NCI-H345 (cell line): ENCODE measurements at regions not wholly inside any gene's neighbourhood (a gene's known extent, or its start where the extent isn't known, plus 50 kb on each side); places are given as distances from the start of the nearest gene placed in this dataset.
A peak's percentile ranks its signal among the peaks of the same experiment; 100 is the strongest.
"Not testable (repeated sequence)": the region's sequence is repeated elsewhere in the genome, so short reads cannot be mapped to it uniquely, and the experiment has no call there.

Experiments used
- DNase-seq: peaks from one replicate; lab custom pipeline; 2025; lab: John Stamatoyannopoulos, UW

DNA sequence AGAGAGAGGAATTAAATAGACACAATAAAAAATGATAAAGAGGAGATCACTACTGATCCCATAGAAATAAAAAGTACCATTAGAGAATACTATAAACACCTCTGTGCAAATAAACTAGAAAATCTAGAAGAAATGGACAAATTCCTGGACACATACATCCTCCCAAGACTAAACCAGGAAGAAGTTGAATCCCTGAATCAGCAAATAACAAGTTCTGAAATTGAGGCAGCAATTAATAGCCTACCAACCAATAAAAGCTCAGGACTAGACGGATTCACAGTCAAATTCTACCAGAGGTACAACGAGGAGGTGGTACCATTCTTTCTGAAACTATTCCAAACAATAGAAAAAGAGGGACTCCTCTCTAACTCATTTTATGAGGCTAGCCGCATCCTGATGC is 862.7 kb upstream of the NRXN1 start:
- not testable (repeated sequence) for DNase-seq

DNA sequence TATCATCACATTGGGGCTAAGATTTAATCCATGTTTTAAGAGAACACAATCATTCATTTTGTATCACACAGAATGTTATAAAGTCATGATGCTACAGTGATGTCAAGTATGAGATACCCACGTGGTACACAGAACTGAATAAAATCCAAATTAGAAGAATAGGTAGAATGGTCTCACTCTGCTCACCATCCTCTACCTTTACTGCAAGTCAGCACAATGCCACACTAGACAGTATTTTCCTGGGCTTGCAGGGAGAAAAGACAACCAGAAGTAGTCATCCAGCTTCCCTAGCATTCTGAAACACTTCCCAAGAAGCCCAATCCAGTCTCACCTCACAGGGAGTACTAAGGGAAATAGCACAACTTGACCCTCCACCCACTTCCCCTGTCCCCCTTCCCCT is 856.2 kb upstream of the NRXN1 start:
- DNase-seq = no peak

DNA sequence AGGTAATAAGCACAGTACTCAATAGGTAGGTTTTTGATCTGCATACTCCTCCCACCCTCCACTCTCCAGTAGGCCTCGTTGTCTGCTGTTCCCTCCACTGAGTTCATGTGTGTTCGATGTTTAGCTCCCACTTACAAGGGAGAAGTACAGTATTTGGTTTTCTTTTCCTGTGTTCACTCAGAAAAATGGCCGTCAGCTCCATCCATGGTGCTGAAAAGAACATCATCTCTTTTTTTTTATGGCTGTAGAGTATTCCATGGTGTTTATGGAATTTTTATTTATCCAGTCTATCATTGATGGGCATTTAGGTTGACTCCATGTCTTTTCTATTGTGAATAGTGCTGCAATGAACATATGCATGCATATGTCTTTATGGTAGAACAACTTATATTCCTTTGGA is 849.7 kb upstream of the NRXN1 start:
- DNase-seq = no peak

DNA sequence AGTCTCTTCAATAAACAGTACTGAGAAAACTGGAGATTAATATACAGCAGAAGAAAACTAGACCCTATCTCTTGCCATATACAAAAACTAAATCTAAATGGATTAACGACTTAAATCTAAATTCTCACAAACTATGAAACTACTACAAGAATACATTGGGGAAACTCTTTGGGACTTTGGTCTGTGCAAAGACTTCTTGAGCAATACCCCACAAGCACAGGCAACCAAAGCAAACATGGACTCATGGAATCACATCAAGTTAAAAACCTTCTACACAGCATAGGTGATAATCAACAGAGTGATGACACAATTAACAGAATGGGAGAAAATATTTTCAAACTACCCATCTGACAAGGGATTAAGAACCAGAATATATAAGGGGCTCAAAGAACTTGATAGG is 848.2 kb upstream of the NRXN1 start:
- no peak for DNase-seq

DNA sequence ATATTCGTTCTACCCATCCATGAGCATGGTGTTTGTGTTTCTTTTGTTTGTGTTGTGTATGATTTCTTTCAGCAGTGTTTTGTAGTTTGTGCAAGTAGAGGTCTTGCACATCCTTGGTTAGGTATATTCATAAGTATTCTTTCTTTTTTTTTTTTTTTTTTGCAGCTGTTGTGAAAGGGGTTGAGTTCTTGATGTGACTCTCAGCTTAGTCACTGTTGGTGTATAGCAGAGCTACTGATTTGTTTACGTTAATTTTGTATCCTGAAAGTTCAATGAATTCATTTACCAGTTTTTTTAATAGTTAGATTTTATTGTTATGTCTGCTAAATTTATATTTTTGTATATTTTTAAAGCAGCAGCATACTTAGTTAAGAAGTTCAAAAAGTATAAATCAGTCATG is 834.4 kb upstream of the NRXN1 start:
- DNase-seq = no peak

DNA sequence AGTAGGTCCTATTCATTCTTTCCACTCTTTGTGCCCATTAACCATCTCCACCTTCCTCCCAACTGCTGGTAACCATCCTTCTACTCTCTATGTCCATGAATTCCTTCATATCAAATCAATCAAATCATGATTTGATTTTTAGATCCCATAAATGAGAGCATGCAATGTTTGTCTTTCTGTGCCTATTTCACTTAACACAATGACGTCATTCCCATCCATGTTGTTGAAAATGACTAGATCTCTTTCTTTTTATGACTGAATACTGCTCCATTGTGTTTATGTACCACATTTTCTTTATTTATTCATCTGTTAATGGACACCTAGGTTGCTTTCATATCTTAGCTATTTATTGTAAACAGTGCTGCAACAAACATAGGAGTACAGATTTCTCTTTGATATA is 827.3 kb upstream of the NRXN1 start:
- DNase-seq = no peak

DNA sequence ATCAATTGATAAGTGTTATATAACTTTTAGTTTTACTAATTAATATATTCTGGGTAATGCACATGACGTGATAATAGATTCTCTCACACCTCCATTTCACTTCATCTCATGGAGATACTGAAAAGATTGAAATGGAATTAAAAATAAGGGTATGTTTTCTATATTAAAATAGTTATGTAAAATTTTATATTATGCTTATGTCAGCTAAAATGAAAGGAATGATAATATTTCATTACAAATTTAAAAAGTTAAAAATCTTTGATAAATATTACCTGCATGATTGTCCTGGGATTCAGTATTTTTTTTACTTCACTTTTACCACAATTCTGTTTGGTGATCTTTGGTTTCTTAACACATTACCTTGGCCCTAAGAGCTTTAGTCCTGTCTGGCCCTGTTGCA is 823.8 kb upstream of the NRXN1 start:
- DNase-seq = no peak

DNA sequence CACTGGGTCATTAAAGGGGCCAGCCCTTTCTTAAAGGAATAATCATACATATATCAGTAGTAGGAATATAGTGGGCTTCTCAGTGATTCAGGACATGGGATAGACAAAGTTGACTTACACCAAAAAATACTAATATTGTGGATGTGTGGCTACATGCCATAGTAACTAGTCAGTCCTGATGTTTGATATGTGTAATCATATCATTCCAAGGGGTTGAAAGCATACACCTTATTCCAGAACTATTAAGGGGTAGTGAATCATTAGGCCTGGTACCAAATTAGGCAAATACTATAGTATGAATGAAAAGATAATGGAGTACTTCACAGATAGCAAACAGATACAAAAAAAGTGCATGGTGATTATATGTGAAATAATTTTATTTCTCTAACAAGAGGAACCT is 814.9 kb upstream of the NRXN1 start:
- DNase-seq = no peak

DNA sequence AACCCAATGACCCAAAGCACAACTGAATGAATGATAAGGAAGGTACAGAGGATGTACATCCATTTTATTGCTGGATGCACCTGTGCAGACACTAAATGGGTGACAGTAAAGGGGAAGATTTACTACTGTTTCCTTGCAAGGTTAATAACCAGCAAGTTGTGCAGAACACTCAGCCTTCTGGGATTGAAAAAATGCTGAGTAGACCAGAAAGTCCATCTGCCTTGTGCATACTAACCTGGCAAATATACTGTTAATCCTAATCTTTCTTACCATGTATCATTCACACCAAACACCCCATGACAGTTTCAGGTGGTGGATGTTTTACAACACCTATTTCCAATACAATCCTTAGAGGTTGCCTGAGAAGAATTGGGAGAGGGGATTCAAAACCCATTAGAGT is 814.1 kb upstream of the NRXN1 start:
- no peak for DNase-seq

DNA sequence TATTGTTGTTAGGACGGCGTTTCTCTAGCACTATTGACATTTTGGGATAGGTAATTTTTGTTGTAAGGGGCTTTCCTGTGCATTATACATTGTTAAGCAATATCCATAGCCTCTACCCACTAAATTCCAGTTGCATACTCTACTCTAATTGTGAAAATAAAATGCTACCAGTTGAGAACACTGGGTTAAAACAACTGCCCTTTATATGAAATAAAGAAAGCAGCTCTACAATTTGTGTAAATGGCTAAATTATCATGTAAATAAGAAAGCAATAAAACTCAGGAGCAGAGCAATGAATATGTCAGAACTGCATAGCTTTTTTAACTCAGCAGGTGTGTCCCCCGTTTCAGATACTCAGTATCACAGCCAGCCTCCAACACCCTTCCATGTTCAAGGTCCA is 812.7 kb upstream of the NRXN1 start:
- DNase-seq = no peak

DNA sequence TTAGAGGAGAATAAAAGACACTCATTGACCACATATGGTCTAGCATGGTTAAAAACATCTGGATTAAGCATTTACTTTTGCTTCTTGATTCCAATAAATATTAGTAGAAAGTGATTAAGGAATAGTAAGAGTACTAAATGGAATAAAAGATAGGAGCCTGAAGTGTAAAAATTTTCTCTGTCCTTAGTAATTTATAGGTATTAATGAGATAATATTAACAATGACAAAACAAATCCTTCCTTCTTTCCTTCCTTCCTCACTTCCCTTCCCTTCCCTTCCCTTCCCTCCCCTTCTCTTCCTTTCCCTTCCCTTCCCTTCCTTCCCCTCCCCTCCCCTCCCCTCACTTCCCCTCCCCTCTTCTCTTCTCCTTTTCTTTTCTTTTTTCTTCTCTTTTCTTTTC is 797.5 kb upstream of the NRXN1 start:
- no peak for DNase-seq

DNA sequence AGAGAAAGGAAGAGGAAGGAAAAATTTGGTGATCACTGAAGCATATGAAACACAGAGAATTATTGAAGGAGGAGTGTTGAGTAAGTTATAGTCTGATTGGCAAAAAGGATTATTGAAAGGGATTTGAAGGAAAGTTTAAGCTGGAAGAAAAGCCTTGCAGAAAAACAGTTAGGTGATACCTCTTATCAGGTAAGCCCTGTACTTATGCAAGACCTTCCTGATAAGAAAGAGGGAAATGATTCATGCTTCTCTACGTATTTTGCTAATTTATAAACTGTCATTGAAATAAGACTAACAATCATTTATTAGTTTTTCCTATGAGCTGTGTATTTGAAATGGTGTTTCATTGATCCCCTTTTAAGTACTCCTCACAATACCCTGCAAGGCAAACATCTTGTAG is 793.9 kb upstream of the NRXN1 start:
- DNase-seq = no peak

DNA sequence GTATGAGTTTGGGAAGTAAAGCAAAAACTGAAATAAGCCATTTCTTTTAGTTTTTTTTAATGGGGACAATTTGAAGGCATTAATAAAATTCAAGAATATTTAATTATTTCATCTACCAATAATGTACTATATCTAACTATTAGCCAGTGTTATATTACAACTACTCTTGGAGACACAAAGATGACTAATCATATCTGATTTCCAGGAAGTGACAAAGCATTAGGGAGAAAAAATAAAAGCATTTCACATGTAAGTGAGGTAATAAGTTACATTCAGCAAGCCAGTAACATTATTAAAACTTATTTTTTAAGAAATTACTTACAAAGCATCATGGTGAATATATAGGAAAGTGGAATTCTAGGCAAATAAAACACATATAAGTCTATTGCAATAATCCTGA is 781.3 kb upstream of the NRXN1 start:
- DNase-seq = no peak

DNA sequence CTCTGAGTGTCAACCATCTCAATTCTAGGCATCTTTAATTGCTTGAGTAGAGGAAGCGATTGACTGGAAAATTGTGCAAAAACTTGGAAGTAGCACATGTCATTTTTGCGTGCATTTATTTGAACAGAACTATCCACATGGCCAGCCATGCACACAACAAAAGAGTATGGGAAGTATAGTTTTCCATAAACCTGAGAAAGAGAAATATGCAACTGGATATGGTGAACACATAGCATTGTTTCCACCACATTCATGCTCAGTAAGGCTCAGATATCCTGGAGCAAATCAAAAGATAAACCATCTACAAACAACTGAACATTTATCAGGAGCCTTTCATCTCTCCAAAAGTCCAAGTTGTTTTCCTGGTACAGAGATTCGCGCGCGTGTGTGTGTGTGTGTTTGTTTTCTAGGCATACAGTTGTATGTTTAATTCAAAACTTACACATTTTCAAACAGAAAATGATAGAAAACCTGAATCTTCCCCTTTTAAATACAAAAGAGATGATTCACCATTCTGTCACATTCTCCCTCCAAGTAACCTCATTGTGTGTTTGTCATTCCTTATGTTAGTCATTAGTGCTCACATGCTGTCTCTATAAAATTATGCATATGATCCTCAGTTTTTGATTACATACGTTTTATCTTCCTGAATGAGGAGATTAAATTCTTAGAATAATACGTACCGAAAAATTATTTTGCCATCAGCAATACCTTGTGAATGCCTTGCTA is 780.4 kb upstream of the NRXN1 start:
- no peak for DNase-seq

DNA sequence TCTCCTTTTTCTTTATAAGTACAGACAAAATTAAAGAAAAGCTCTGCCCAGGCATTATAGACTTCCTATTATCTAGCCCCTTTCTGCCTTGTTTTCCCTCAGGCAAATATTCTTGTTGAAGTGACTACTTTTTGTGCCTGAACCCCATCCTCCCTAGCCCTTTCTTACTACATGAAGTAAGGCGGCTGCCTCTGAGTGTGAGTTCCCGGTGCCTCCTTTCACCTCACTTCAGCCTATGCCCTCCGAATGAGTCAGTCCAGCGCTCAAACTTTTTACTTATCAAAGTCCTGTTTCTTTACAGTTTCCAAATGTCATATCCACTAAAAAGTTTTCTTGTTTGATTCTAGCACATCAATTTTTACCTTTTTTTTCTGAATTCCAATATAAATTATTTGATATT is 778.3 kb upstream of the NRXN1 start:
- DNase-seq = no peak

DNA sequence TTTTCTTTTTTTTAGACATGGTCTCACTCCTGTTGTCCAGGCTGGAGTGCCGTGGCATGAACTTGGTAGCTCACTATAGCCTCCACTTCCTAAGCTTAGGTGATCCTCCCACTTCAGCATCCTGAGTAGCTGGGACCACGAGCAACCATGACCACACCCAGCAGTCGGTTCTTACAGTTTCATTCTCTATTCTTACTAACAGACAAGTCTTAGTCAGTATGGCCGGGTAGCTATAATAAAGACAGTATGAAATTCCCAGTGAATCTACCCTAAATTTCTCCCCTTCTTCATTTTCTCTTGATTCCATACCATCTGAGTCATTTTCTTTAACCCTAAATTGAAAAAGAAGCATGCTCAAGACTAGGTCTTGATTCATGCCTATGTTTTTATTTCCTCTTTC is 775.3 kb upstream of the NRXN1 start:
- DNase-seq = no peak

DNA sequence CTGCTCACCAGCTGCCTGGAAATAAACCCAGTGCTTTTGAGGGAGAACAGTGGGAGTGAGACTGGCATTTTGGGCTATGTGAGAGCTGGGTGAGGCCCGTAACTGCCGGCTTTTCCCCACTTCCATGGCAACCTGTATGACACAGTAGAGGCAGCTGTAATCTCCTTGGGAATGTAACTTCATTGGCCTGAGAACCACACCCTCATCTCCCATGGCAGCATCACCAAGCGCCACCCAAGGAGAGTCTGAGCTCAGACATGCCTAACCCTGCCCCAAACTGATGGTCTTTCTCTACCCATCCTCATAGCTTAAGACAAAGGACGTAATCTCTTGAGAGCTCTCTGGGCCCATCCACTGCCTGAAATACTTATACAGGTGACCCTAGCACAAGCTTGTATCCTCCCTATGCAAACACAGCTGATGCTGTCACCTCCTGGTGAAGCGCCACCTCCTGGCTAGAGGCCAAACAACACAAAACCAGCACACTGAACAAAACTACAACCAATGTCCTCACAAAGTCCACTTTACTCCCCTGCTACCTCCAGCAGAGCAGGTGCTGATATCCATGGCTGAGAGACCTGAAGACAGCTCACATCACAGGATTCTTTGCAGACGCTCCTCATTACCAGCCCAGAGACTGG is 763.4 kb upstream of the NRXN1 start:
- peak; percentile 90 for DNase-seq

DNA sequence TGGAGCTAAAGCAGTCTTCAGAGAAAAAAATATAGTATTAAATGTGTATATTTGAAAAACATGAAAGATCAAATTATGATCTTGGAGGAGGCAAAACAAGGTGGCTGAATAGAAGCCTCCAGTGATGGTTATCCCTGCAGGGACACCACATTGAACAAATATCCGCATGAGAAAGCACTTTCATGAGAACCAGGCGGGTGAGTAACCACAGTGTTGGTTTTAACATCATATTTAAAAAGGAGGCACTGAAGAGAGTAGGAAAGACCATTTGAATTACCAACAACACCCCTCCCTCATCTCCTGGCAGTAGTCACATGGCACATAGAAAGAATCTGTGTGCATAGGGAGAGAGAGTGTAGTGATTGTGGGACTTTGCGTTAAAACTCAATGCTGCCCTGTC is 759.6 kb upstream of the NRXN1 start:
- DNase-seq = no peak

DNA sequence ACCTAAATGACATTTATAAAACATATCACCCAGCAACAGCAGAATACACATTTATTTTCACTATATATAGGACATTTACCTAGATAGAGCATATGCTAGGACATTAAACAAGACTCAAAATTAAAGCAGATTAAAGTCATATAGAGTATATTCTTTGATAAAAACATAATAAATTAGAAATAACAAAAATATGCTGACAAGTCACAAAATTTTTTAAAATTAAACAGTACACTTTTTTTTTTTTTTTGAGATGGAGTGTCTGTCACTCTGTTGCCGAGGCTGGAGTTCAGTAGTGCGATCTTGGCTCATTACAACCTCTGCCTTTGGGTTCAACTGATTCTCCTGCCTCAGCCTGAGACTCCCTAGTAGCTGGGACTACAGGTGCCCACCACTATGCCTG is 758.9 kb upstream of the NRXN1 start:
- no peak for DNase-seq

DNA sequence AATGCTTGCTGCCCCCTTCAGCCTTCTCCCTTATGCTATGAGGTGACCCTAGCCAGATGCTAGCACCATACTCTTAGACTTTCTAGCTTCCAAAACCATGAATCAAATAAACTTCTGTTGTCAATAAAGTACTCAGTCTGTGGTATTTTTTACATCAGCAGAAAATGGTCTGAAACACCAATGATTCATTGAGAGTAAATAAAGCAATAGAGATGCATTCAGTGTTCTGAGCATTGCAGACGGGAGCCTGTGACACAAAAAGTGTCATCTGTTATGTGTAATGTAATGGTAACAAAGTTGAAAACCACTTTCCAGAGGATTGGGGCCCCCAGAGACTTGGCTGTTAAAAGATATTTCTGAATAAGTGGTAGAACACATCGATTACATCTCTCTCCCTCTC is 758.0 kb upstream of the NRXN1 start:
- DNase-seq = no peak

DNA sequence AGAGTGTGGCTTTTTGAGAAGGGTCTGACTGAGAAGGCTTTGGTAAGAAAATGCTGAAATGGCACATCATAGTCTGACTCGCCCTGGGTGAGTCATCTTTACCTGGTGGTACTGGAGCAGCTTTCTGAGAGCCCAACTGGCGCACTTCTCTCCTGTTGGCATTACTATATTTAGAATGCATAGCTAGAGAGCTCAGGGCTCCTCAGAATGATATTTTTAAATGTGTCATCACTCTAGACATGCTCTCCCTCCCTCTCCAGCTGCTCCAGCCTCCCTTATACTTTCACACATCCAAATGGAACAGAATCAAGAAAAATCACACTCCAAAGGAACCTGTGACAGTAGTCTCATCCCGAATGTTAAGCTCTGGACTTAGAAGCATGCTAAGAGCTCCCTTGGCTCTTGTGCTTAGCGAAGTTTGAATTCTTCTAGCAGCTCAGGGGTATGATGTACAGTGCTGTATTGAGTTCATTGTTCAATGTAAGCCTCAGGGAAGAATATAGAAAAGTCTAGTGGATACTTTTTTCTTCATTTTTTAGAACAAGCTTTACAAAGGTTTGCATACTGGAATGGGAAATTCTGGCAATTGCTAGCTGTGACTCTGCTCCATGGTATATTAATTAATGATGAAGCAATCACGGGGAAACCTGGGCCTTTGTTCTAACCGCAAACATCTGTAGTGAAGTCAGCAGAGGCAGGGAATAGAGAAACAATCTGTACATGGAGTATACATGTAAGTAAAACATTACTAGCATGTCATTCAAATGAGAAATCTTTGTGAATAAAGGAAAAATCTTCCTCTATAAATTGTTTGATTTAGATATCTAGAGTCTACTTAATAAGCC is 751.2 kb upstream of the NRXN1 start:
- DNase-seq = peak; percentile 58

DNA sequence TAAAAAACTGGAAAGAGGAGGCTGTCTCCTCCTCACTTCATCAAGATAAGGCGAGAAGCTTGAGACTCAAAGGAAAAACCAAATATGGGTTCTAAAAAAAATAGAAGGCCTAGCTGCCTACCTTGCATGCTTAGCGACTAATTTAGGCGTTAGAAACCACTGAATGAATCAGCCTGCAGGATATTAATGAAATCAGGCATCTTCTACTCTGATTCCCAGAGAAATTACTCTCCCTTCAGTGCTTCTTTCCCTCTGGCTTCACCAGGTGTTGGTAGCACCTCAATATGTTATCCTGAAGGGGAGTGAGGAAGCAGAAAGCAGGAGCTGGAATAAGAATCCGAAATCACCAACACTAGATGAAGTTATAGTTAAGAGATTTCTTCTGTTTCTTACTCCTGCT is 749.8 kb upstream of the NRXN1 start:
- DNase-seq = no peak

DNA sequence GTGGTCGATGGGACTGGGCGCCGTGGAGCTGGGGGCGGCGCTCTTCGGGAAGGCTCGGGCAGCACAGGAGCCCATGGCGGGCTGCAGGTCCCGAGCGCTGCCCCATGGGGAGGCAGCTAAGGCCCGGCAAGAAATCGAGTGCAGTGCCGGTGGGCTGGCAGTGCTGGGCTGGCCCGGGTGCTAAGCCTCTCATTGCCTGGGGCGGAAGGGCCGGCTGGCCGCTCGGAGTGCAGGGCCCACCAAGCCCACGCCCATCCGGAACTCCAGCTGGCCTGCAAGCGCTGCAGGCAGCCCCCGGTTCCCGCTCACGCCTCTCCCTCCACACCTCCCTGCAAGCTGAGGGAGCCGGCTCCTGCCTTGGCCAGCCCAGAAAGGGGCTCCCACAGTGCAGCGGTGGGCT is 748.4 kb upstream of the NRXN1 start:
- DNase-seq = no peak
